Cardiac septum (tissue), 1 donor: ENCODE measurements at regions not wholly inside any gene's neighbourhood (a gene's known extent, or its start where the extent isn't known, plus 50 kb on each side); places are given as distances from the start of the nearest gene placed in this dataset.

ENCODE experiments used
- DNase-seq: peaks from one replicate; pipeline ENCODE4 v3.0.0-alpha.2; 2020; ENCODE audit warnings: low spot score
- intact Hi-C: fragments of 100-400 bp; cut with DNase I; formaldehyde crosslinking; loops from one replicate; pipeline ENCODE4 v1.14.0; 2022
- donor health status: DM: no; HTN: no; CAD: no.

- peak; percentile 12 for DNase-seq
Observed at GRCh38 chr22:48953103-48953720, 874.5 kb downstream of the BRD1 start.

GRCh38 chr22:48952256-48953102 lies 875.2 kb downstream of the BRD1 start:
- DNase-seq, result peak; percentile 24
- intact Hi-C loops, result no loop called here

More at GRCh38 chr22:48953103-48953720, 874.5 kb downstream of the BRD1 start:
- intact Hi-C loops, result no loop called here

- intact Hi-C loops, result no loop called here
- DNase-seq, result peak; percentile 66
Observed at GRCh38 chr22:48951836-48952235, 875.8 kb downstream of the BRD1 start.

GRCh38 chr22:48950151-48950915 lies 877.3 kb downstream of the BRD1 start:
- peak; percentile 58 for DNase-seq
- intact Hi-C loops, result no loop called here

GRCh38 chr22:48949375-48950149 lies 878.1 kb downstream of the BRD1 start:
- peak; percentile 36 for DNase-seq
- intact Hi-C loops, result no loop called here

GRCh38 chr22:48948575-48949170 lies 879.0 kb downstream of the BRD1 start:
- intact Hi-C loops, result no loop called here
- peak; percentile 43 for DNase-seq

GRCh38 chr22:48947636-48948035 lies 880.0 kb downstream of the BRD1 start:
- peak; percentile 15 for DNase-seq
- intact Hi-C loops, result no loop called here

GRCh38 chr22:48945621-48946458 lies 881.8 kb downstream of the BRD1 start:
- DNase-seq, result peak; percentile 67
- intact Hi-C loops, result no loop called here

- intact Hi-C loops, result no loop called here
- peak; percentile 63 for DNase-seq
Observed at GRCh38 chr22:48944751-48945620, 882.7 kb downstream of the BRD1 start.

GRCh38 chr22:48944433-48944750 lies 883.3 kb downstream of the BRD1 start:
- DNase-seq, result peak; percentile 51
- intact Hi-C loops, result no loop called here

GRCh38 chr22:48943567-48944432 lies 883.9 kb downstream of the BRD1 start:
- peak; percentile 63 for DNase-seq

GRCh38 chr22:48942698-48943566 lies 884.7 kb downstream of the BRD1 start:
- intact Hi-C loops, result no loop called here
- DNase-seq, result peak; percentile 68

More at GRCh38 chr22:48943567-48944432, 883.9 kb downstream of the BRD1 start:
- intact Hi-C loops, result no loop called here

- peak; percentile 29 for DNase-seq
Observed at GRCh38 chr22:48941903-48942575, 885.6 kb downstream of the BRD1 start.

GRCh38 chr22:48941033-48941902 lies 886.4 kb downstream of the BRD1 start:
- no peak for DNase-seq
- intact Hi-C loops, result no loop called here

More at GRCh38 chr22:48941903-48942575, 885.6 kb downstream of the BRD1 start:
- intact Hi-C loops, result no loop called here
